Endothelial cell of umbilical vein (primary cell): ENCODE measurements at regions not wholly inside any gene's neighbourhood (a gene's known extent, or its start where the extent isn't known, plus 50 kb on each side); places are given as distances from the start of the nearest gene placed in this dataset.

Experiments used
- BruUV-seq: library from RNA; stranded (reverse); fragments of 400-500 nt; replicated peaks from 2 replicates; lab custom pipeline; 2021; lab: Mats Ljungman, UMichigan
- CTCF ChIA-PET: fragments of 300-600, 350-600 bp; sonication (Branson Sonifier 250); formaldehyde crosslinking; loops from one replicate; lab custom pipeline; 2021; ENCODE audit warnings: antibody characterized with exemption, inconsistent platforms; lab: Charles Lee
- POLR2A ChIA-PET: fragments of 300-600, 350-600 bp; sonication (Branson Sonifier 250); formaldehyde crosslinking; loops from one replicate; lab custom pipeline; 2021; ENCODE audit warnings: antibody characterized with exemption, inconsistent platforms; lab: Charles Lee
- DNase-seq: peaks from one replicate; pipeline ENCODE4 v3.0.0-alpha.2; 2011; ENCODE audit warnings: low read depth, low spot score
- FAIRE-seq: peaks from 2 replicates; lab custom pipeline; 2011; peaks lifted over from hg19 to GRCh38; lab: Jason Lieb, UNC
- H2AFZ ChIP-seq: 2 replicates; pipeline ENCODE4 v1.6.0; 2012; ENCODE audit warnings: low read depth, low read length, control low read depth, inconsistent platforms
- H3K27ac ChIP-seq: 2 replicates; pipeline ENCODE4 v1.5.1; 2011; ENCODE audit warnings: low read depth, mild to moderate bottlenecking, control low read depth, low read length, moderate library complexity; ENCODE audit not compliant: insufficient read depth
- H3K27me3 ChIP-seq, 2 experiments: 2 replicates each; pipeline versions ENCODE4 v1.6.0 to v1.6.1; 2011; ENCODE audit warnings: low read length in 2 of 2, mixed read lengths in 1 of 2; ENCODE audit not compliant: control insufficient read depth in 2 of 2, insufficient read depth in 2 of 2
- H3K36me3 ChIP-seq, 2 experiments: 2 replicates in 1 of 2; 3 replicates in 1 of 2; pipeline ENCODE4 v1.5.1; 2011; ENCODE audit warnings: low read length in 2 of 2, mild to moderate bottlenecking in 1 of 2, moderate library complexity in 1 of 2; ENCODE audit not compliant: control insufficient read depth in 2 of 2, insufficient read depth in 2 of 2; ENCODE audit errors: extremely low read depth in 1 of 2
- H3K4me1 ChIP-seq: 3 replicates; pipeline ENCODE4 v1.5.1; 2011; ENCODE audit warnings: mild to moderate bottlenecking, low read length; ENCODE audit not compliant: control insufficient read depth, insufficient read depth; ENCODE audit errors: extremely low read depth
- H3K4me2 ChIP-seq: 2 replicates; pipeline ENCODE4 v1.6.1; 2011; ENCODE audit warnings: low read length, control low read depth, mixed read lengths; ENCODE audit not compliant: insufficient read depth
- H3K4me3 ChIP-seq, 3 experiments: fragments of 200-600 bp in 1 of 3; sonication (generic), shearing (Covaris generic) in 1 of 3; replicated peaks in 1 of 3; 2 replicates each; pipeline ENCODE4 v1.5.1; 2011 to 2016; ENCODE audit warnings: control low read depth in 3 of 3, low read length in 3 of 3, mild to moderate bottlenecking in 2 of 3, inconsistent platforms in 1 of 3, low read depth in 1 of 3, moderate library complexity in 1 of 3; ENCODE audit not compliant: insufficient read depth in 1 of 3
- H3K79me2 ChIP-seq: 2 replicates; pipeline ENCODE4 v1.6.0; 2012; ENCODE audit warnings: low read length, inconsistent platforms; ENCODE audit not compliant: control insufficient read depth, insufficient read depth
- H3K9ac ChIP-seq: replicated peaks from 2 replicates; pipeline ENCODE3; 2011; ENCODE audit warnings: low read length, control low read depth; ENCODE audit not compliant: insufficient read depth; ENCODE audit errors: extremely low read depth
- H3K9me1 ChIP-seq: replicated peaks from 3 replicates; pipeline ENCODE4 v1.6.0; 2011; ENCODE audit warnings: mild to moderate bottlenecking, low read length; ENCODE audit not compliant: control insufficient read depth, insufficient read depth; ENCODE audit errors: extremely low read depth
- H3K9me3 ChIP-seq: replicated peaks from 2 replicates; pipeline ENCODE4 v1.5.1; 2012; ENCODE audit warnings: low read length, inconsistent platforms; ENCODE audit not compliant: control insufficient read depth, insufficient read depth
- H4K20me1 ChIP-seq: replicated peaks from 2 replicates; pipeline ENCODE3; 2011; ENCODE audit warnings: mild to moderate bottlenecking, low read length; ENCODE audit not compliant: control insufficient read depth, insufficient read depth; ENCODE audit errors: extremely low read depth
- EZH2 ChIP-seq: IDR thresholded peaks from 2 replicates; pipeline ENCODE4 v1.6.1; 2012; ENCODE audit warnings: borderline replicate concordance, low read depth, mild to moderate bottlenecking, moderate library complexity, low read length, inconsistent platforms; ENCODE audit not compliant: severe bottlenecking
- FOS ChIP-seq: IDR thresholded peaks from 2 replicates; pipeline ENCODE4 v1.6.1; 2011; ENCODE audit warnings: mild to moderate bottlenecking, low read length, moderate library complexity, borderline replicate concordance; ENCODE audit not compliant: insufficient read depth
- GATA2 ChIP-seq: IDR thresholded peaks from 2 replicates; pipeline ENCODE4 v1.7.0; 2011; ENCODE audit warnings: low read depth, mild to moderate bottlenecking, moderate library complexity, mixed read lengths, low read length; ENCODE audit not compliant: insufficient read length, insufficient read depth
- JUN ChIP-seq: IDR thresholded peaks from 2 replicates; pipeline ENCODE4 v1.6.1; 2011; ENCODE audit warnings: borderline replicate concordance, low read depth; ENCODE audit not compliant: insufficient read length, insufficient read depth
- MYC ChIP-seq: IDR thresholded peaks from one replicate; pipeline ENCODE4 v1.6.1; 2011; ENCODE audit warnings: mild to moderate bottlenecking, low read depth, low read length
- POLR2A ChIP-seq: IDR thresholded peaks from 2 replicates; pipeline ENCODE4 v1.6.1; 2012; ENCODE audit warnings: low read depth, mild to moderate bottlenecking, control low read depth, low read length
- POLR2AphosphoS5 ChIP-seq: IDR thresholded peaks from 2 replicates; pipeline ENCODE4 v1.6.1; 2012; ENCODE audit warnings: low read depth, mild to moderate bottlenecking, control low read depth, low read length, moderate library complexity; ENCODE audit not compliant: insufficient read depth
- dilution Hi-C: fragments of 300-500 bp; cut with MboI; formaldehyde crosslinking; loops from one replicate; pipeline ENCODE4 v1.15.0; 2019; ENCODE audit warnings: low sequenced_read_pairs; ENCODE audit not compliant: extremely low pct_ligation_motif_present
- intact Hi-C: fragments of 100-400 bp; cut with micrococcal nuclease; formaldehyde crosslinking; loops from one replicate; pipeline ENCODE4 v1.10.0; 2022
- TF ChIP-seq, protein P1 (sequence below), 2 donors: IDR thresholded peaks; 1 replicate in 1 of 2; 2 replicates in 1 of 2; pipeline ENCODE4 v1.5.1; 2011; ENCODE audit warnings: low read length in 2 of 2, mild to moderate bottlenecking in 2 of 2, moderate library complexity in 2 of 2, control low read depth in 1 of 2, inconsistent platforms in 1 of 2, low read depth in 1 of 2; ENCODE audit not compliant: insufficient read depth in 1 of 2; ENCODE audit errors: extremely low read depth in 1 of 2
- TF ChIP-seq, protein P2 (sequence below): IDR thresholded peaks from 2 replicates; pipeline ENCODE4 v1.6.1; 2011; ENCODE audit not compliant: insufficient read depth, insufficient read length

DNA sequence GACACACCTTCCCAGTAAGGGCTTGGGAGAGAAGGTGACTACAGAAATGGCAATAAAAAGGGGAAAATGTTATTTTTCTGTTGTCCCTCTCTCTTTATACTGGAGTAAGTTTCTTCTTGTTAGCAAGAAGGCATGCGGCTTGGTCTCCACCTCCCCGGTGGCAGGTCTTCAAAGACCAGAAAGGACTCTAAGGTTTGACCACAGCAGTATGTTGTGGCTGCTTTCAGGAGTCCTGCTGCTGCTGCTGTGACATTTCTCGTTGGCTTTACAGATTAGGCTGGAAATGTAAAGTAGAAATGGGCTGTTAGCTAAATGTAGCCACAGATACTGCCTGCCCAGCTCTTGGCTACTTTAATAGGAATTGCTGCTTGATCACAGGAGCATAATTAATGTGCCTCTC, 175.8 kb upstream of the ZBTB20 start:
- Histone ChIP-seq H3K9me1 (no peaks in the 10 kb centered on the region), H2AFZ (no peak overlapping the region), H3K79me2 (no peaks in the 10 kb centered on the region), H3K4me3 (no peak overlapping the region), H3K9me3 (no peaks in the 10 kb centered on the region), H3K27me3 (no peaks in the 10 kb centered on the region), H3K27ac (no peak overlapping the region), H4K20me1 (no peaks in the 10 kb centered on the region), H3K36me3 (no peaks in the 10 kb centered on the region), H3K4me1 (peaks cover 13% of the 10 kb centered on the region), H3K9ac (no peak overlapping the region), H3K4me2 (no peak overlapping the region)
- POLR2A ChIA-PET: no interaction called here
- DNase-seq (no peak), FAIRE-seq (no peak)
- CTCF ChIA-PET: no interaction called here
- BruUV-seq: no TSS peak
- dilution Hi-C loops: no loop called here
- intact Hi-C loops: loop anchor here (5.0 kb wide), 1 partner anchor 76 kb away; no protein-coding TSS in a partner anchor
- TF ChIP-seq GATA2 (no peak), JUN (no peak), POLR2AphosphoS5 (no peak), EZH2 (no peak), FOS (no peak), MYC (no peak), POLR2A (no peak)
- TF ChIP-seq, protein P1, sequence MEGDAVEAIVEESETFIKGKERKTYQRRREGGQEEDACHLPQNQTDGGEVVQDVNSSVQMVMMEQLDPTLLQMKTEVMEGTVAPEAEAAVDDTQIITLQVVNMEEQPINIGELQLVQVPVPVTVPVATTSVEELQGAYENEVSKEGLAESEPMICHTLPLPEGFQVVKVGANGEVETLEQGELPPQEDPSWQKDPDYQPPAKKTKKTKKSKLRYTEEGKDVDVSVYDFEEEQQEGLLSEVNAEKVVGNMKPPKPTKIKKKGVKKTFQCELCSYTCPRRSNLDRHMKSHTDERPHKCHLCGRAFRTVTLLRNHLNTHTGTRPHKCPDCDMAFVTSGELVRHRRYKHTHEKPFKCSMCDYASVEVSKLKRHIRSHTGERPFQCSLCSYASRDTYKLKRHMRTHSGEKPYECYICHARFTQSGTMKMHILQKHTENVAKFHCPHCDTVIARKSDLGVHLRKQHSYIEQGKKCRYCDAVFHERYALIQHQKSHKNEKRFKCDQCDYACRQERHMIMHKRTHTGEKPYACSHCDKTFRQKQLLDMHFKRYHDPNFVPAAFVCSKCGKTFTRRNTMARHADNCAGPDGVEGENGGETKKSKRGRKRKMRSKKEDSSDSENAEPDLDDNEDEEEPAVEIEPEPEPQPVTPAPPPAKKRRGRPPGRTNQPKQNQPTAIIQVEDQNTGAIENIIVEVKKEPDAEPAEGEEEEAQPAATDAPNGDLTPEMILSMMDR (IDR thresholded peaks at IDR 0.05; ENCODE audit: extremely low read depth in 1 of 2, insufficient read depth in 1 of 2, low read depth in 1 of 2, low read length in 2 of 2): no peak
- TF ChIP-seq, protein P2, sequence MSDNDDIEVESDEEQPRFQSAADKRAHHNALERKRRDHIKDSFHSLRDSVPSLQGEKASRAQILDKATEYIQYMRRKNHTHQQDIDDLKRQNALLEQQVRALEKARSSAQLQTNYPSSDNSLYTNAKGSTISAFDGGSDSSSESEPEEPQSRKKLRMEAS: no peak
